ENCODE measurements at regions not wholly inside any gene's neighbourhood (a gene's known extent, or its start where the extent isn't known, plus 50 kb on each side); places are given as distances from the start of the nearest gene placed in this dataset.

GRCh38 chr13:61486496-61486895 is 70.8 kb upstream of the PCDH20 start:
- WGBS, 4 donors, result 74 to 94% (median 84%) methylated on average over 3 to 6 of the region's 6 CpGs
- no peaks in the 10 kb centered on the region for H3K4me1 ChIP-seq (replicated peaks in 1 of 2)
- no peaks in the 10 kb centered on the region for H3K36me3 ChIP-seq (replicated peaks in 1 of 2)
- H3K4me3 ChIP-seq, result no peak overlapping the region
- no peaks in the 10 kb centered on the region for H3K9me3 ChIP-seq (replicated peaks in 1 of 3)
- intact Hi-C loops (cut with DNase I), result no loop called here
- TF ChIP-seq CTCF (IDR thresholded peaks at IDR 0.05), result no peak
- no peak for TF ChIP-seq POLR2A (IDR thresholded peaks at IDR 0.05)
- H3K27ac ChIP-seq, result no peak overlapping the region
- H3K27me3 ChIP-seq, result no peaks in the 10 kb centered on the region
- no peak for DNase-seq

- no peaks in the 10 kb centered on the region for H3K27me3 ChIP-seq
- no peak for TF ChIP-seq CTCF (IDR thresholded peaks at IDR 0.05)
- TF ChIP-seq POLR2A (IDR thresholded peaks at IDR 0.05), result no peak
- WGBS, 4 donors, result 50 to 79% (median 69%) methylated on average over 2 of the region's 2 CpGs
These were observed 69.6 kb upstream of the PCDH20 start for GRCh38 chr13:61485128-61485765.

GRCh38 chr13:61477619-61478018 is 62.0 kb upstream of the PCDH20 start:
- Histone ChIP-seq H3K27ac (no peak overlapping the region), H3K4me3 (no peak overlapping the region), H3K9me3 (replicated peaks in 1 of 3) (no peaks in the 10 kb centered on the region), H3K27me3 (no peaks in the 10 kb centered on the region), H3K4me1 (replicated peaks in 1 of 2) (no peaks in the 10 kb centered on the region), H3K36me3 (replicated peaks in 1 of 2) (no peaks in the 10 kb centered on the region)
- 78 to 85% (median 80%) methylated on average over 5 of the region's 5 CpGs for WGBS, 4 donors
- intact Hi-C loops (cut with DNase I), result no loop called here
- TF ChIP-seq CTCF (IDR thresholded peaks at IDR 0.05), result no peak
- no peak for TF ChIP-seq POLR2A (IDR thresholded peaks at IDR 0.05)
- DNase-seq, result no peak

More at GRCh38 chr13:61485128-61485765, 69.6 kb upstream of the PCDH20 start:
- Histone ChIP-seq H3K36me3 (replicated peaks in 1 of 2) (no peaks in the 10 kb centered on the region), H3K4me1 (replicated peaks in 1 of 2) (no peaks in the 10 kb centered on the region), H3K4me3 (no peak overlapping the region), H3K9me3 (replicated peaks in 1 of 3) (no peaks in the 10 kb centered on the region), H3K27ac (no peak overlapping the region)
- no peak for DNase-seq
- intact Hi-C loops (cut with DNase I), result no loop called here

GRCh38 chr13:61470786-61471185 is 55.1 kb upstream of the PCDH20 start:
- 17 to 25% (median 23%) methylated on average over 2 of the region's 2 CpGs for WGBS, 4 donors
- no peak for DNase-seq
- no peaks in the 10 kb centered on the region for H3K36me3 ChIP-seq (replicated peaks in 1 of 2)
- intact Hi-C loops (cut with DNase I), result no loop called here
- no peak overlapping the region for H3K4me3 ChIP-seq
- no peak overlapping the region for H3K27ac ChIP-seq
- H3K4me1 ChIP-seq (replicated peaks in 1 of 2), result no peaks in the 10 kb centered on the region
- H3K9me3 ChIP-seq (replicated peaks in 1 of 3), result no peaks in the 10 kb centered on the region
- no peaks in the 10 kb centered on the region for H3K27me3 ChIP-seq
- no peak for TF ChIP-seq CTCF (IDR thresholded peaks at IDR 0.05)
- TF ChIP-seq POLR2A (IDR thresholded peaks at IDR 0.05), result no peak
